ENCODE measurements at regions not wholly inside any gene's neighbourhood (a gene's known extent, or its start where the extent isn't known, plus 50 kb on each side); places are given as distances from the start of the nearest gene placed in this dataset.
"Not testable (repeated sequence)": the region's sequence is repeated elsewhere in the genome, so short reads cannot be mapped to it uniquely, and the experiment has no call there.

- DNase-seq (ENCODE audit: low spot score), result no peak
These were observed 83.4 kb downstream of the TNFRSF13B start for GRCh38 chr17:16888413-16889087.

GRCh38 chr17:16887523-16888095, 84.3 kb downstream of the TNFRSF13B start:
- DNase-seq (ENCODE audit: low spot score), result no peak

DNA sequence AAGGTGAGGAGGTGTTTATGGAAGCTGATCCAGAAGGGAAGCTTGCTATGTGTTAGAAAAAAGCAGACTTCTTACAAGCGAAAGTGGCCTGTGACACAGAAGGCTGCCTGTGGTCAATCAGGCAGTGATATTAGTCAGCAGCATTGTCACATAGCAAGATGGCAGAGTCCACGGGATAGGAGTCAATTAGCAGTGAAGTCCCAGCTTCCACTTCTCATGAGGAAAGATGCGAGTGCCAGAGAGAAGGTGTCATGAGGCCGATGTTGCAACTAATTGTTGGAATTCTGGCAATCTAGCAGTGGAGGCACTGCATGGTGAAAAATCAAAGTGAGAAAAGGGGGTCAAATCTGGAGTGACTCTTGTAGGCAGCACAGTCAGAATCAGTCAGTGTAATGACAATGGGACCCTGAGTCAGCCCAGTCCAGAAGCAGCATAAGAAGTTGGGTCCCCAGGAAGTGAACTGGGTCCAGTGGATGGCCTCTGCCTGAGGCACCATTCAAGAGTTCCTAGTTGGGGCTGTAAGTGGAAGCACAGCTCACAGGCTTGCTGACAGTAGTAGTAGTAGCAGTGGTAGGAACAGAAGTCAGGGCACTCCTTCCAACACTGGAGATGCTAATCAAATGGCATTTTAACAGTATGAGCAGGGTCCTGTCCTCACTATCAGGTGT, 85.1 kb downstream of the TNFRSF13B start:
- DNase-seq (ENCODE audit: low spot score), result no peak

DNA sequence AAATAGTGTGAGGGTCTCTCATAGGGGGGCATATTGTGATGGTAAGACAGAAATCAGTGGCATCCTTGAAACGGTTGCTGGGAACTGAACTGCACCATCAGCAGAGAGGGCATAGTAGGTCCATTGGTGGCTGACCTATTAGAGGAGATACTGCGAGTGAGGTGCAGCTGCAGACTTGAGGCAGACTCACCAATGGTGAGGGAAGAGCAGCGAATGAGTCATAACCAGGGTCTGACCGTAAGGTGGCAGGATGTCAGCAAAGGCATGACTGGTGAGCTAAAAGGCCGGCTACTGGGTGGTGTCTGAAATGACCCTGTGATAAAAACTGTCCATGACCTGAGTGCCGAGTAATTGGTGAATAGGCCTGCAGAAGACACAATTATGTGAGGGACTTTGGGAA, 86.7 kb downstream of the TNFRSF13B start:
- not testable (repeated sequence) for DNase-seq (ENCODE audit: low spot score)

GRCh38 chr17:16882926-16883265, 89.0 kb downstream of the TNFRSF13B start:
- DNase-seq (ENCODE audit: low spot score), result not testable (repeated sequence)

GRCh38 chr17:16882243-16882925, 89.5 kb downstream of the TNFRSF13B start:
- no peak for DNase-seq (ENCODE audit: low spot score)

DNA sequence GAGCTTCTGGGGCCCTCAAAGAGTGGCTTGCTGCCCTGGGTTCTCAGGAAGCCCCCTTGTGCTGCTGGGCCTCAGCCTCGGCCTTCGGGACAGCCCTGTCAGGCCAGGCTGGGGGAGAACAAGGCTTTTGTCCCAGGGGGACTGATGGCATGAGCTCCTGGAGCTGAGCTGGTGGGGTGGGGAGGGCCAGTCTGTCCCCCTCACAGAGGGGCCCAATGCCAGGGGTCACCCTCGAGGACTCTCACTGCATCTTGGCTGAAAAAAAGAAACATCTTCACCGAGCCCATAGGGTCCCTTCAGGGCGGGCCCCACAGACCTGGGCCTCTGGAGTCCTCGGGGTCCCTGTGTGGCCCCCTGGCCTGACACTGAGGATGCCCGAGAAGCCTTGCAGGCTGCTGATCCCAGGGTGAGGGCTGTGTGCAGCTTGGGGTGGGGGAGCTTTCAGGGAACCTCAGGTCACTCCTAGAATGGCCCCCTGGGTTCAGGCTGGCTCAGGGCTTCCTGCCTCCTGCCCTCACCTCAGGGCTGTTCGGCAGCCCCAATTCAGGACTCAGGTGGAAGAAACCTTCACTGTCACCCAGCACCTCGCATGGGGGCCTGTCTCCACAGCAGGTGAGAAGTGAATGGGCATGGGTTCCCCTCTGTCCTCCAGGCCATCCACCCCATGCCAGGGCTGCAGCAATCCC, 90.5 kb downstream of the TNFRSF13B start:
- DNase-seq (ENCODE audit: low spot score), result no peak

DNA sequence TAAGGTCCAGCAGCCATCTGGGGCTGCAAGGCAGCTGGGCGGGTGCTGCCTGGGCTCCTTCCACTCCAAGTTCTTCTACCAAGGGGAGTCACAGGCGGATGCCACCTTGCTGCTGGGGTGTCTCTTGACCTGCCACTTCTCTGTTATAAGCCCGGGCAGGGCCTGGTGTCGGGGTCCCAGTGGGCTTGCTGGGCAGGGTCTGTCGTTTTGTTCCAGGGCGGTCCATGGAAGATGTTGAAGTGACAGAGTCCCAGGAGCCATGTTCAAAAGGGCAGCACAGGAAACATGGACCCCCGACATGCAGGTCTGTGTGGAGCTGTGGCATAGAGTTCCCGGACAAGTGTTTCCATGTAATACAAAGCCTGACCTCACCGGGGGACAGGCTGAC, 91.1 kb downstream of the TNFRSF13B start:
- DNase-seq (ENCODE audit: low spot score), result no peak

DNA sequence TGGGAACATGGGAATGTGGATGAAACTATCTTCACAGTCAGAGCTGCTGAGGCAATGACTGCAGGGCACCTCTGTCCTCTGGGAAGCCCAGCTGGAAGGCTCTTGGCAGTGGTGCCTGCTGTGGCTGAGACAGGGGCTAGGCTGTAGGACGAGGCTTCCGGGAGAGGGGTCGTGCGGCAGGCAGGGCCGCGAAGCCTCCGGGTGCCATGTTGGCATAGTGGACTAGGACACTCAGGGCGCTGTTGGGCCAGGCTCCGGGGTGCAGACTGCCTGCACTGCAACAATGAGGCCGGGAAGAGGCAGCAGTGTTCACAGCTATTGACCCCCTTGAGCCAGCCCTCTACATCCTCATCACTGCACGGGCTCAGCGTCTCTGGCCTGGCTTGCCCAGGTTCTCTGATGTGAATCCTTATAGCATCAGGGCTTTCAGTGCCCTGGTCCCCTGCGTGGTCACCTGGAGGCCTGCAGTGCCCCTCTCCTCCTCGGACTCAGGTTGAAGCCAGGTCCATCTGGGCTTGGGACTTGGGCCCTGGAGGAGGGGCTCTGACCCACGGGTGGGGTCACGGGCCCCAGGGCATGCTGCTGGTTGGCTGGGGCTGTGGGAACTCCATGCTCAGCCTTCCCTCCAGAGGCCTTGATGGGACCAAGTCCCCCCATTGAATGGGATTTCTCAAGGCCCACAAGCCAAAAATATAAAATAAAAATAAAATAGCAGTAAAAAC, 91.6 kb downstream of the TNFRSF13B start:
- DNase-seq (ENCODE audit: low spot score), result no peak

DNA sequence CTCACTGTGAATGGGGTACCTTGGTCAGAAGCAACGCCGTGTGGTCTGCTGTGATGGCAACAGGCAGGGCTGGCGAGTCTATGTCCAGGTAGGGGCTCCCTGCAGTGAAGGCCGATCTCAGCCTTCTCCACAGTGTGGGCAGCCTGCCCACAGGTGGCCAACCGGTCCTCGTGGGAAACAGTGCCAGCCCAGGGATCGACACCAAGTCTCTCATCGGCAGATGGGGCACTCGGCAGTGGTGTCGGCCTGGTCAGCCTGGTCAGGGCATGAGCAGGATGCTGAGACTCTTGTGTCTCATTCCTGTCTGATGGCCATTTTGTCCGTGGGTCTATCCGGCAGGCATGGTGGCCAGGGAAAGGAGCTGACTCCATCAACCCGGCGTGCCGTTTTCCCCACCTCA, 92.2 kb downstream of the TNFRSF13B start:
- no peak for DNase-seq (ENCODE audit: low spot score)

DNA sequence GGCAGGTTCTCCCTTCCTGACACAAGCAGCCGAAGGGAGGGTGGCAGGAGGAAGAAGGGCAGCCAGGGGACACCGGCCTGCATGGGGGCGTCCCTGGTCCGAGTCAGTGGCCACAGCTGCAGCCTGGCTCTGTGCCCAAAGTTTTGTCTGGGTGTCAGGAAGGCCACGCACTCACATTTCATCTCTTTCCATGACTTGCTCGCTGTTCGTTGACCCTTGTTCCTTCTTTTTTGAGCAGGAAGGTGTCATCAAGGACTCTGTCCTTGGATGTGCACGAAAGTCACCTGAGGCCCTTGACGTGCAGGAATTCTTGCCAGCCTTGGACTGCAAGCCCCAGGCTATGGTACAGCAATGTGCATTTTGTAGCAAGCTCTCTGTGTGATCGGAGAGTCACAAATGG, 93.3 kb downstream of the TNFRSF13B start:
- DNase-seq (ENCODE audit: low spot score), result no peak

- no peak for DNase-seq (ENCODE audit: low spot score)
These were observed 93.8 kb downstream of the TNFRSF13B start for GRCh38 chr17:16878084-16878483.

DNA sequence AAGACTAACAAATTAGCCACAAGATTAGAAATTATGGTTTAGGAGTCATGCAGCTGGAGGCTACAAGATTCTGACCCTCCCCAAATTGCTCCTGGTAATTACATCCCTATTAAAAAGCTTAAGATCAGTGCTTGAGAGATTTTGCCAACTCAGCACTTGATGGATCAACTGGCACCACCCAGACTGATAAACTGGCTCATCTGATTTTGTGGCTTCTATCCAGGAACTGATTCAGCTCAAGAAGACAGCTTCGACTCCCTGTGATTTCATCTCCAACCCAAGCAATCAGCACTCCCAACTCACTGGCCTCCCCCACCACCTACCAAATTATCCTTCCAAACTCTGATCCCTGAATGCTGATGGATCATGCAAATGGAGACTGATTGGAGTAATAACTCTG, 94.8 kb downstream of the TNFRSF13B start:
- DNase-seq (ENCODE audit: low spot score), result no peak

DNA sequence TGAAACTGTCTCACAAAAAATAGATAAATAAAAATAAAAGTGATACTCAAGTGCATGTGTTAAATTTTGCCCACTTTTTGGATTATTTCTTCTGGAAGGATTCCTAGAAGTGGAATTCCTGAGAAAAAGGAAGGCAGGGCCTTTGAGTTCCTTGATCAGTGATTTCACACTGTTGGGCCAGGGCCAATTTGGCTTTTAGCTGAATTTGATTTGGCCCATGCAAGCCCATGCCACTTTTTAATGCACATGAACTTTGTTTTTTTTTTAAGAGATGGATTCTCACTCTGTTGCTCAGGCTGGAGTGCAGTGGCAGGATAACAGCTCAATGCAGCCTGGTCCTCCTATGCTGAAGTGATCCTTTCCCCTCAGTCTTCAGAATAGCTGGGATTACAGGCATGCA, 96.3 kb downstream of the TNFRSF13B start:
- no peak for DNase-seq (ENCODE audit: low spot score)

- not testable (repeated sequence) for DNase-seq (ENCODE audit: low spot score)
These were observed 97.7 kb downstream of the TNFRSF13B start for GRCh38 chr17:16874216-16874615.

DNA sequence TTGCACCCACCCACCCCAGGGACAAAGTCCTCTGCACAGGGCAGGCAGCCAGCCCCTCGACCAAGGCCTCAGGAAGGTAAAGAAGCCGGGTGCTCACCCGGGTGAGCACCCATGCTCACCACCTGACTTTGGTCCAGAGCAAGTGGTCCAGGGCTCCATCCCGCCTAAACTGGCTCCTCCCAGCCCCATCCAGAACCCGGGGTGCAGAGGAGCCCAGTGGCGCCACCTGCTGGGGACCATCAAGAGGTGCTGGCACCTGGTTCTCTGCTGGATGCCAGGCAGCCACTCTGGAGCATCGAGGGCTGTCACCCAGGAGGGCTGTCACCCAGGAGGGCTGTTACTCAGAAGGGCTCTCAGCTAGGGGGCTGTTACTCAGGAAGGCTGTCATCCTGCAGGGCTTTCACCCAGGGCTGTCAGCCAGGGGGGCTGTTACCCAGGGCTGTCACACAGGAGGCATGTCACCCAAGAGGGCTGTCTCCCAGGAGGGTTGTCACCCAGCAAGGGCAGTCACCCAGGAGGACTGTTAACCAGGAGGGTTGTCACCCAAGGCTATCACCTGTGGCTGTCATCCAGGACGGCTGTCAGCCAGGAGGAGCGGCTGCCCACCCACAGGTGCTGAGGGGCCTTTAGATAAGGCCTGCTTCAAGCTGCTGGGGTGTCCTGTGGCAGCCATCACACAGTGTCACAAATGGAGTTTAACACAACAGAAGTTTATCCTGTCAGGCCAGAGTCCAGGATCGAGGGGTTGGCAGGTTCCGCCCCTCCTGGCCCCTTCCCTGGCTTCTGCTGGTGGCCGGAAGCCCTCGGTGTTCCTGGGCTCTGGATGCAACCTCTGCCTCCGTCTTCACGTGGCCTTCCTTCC, 98.5 kb downstream of the TNFRSF13B start:
- DNase-seq (ENCODE audit: low spot score), result no peak

GRCh38 chr17:16872351-16873173, 99.4 kb downstream of the TNFRSF13B start:
- DNase-seq (ENCODE audit: low spot score), result no peak

DNA sequence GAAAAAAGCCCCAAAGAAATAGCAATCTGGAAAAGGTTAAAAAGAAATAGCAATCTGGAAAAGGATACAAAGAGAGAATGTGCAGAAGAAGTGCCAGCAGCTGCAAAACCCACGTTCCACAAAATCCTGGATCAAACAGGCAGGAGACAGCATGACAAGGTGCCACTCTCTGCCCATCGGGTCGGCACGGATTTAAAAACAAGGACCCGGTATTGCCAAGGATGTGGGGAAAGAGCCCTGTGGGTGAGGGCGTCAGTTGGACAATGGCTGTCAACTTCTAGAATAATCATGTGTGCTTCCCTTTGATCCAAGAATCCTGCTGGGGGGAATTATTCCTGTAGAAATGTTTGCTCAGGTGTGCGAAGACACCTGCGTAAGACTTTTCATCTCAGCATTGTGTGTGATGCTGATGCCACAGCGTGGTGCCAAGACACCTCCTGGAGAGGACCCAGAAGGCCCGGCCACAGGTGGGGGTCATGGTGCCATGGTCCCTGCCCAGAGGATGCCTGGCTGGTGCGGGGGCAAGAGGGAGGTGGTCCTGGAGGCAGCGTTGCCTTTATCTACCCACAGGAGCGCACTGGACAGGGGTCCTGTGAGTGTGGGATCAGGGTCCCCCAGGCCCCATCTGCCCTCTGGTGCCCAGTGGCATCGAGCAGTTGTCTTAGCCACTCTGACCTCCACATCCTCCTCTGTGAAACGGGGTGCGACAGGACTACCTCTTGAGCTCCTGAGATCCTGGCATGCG, 100.3 kb downstream of the TNFRSF13B start:
- not testable (repeated sequence) for DNase-seq (ENCODE audit: low spot score)

Measured in globus pallidus (tissue), 1 donor.